B cell (primary cell): ENCODE measurements at regions not wholly inside any gene's neighbourhood (a gene's known extent, or its start where the extent isn't known, plus 50 kb on each side); places are given as distances from the start of the nearest gene placed in this dataset.

ENCODE experiments used
- EZH2 ChIP-seq: IDR thresholded peaks from 2 replicates; pipeline ENCODE4 v1.6.1; 2012; ENCODE audit warnings: borderline replicate concordance, low read depth, mild to moderate bottlenecking, moderate library complexity, low read length; ENCODE audit not compliant: insufficient read depth, poor library complexity, severe bottlenecking
- TF ChIP-seq, protein P1 (sequence below): fragments of 200-600 bp; IDR thresholded peaks from one replicate; pipeline ENCODE4 v1.8.0; 2022; ENCODE audit warnings: antibody characterized with exemption, mild to moderate bottlenecking

- TF ChIP-seq, protein P1, sequence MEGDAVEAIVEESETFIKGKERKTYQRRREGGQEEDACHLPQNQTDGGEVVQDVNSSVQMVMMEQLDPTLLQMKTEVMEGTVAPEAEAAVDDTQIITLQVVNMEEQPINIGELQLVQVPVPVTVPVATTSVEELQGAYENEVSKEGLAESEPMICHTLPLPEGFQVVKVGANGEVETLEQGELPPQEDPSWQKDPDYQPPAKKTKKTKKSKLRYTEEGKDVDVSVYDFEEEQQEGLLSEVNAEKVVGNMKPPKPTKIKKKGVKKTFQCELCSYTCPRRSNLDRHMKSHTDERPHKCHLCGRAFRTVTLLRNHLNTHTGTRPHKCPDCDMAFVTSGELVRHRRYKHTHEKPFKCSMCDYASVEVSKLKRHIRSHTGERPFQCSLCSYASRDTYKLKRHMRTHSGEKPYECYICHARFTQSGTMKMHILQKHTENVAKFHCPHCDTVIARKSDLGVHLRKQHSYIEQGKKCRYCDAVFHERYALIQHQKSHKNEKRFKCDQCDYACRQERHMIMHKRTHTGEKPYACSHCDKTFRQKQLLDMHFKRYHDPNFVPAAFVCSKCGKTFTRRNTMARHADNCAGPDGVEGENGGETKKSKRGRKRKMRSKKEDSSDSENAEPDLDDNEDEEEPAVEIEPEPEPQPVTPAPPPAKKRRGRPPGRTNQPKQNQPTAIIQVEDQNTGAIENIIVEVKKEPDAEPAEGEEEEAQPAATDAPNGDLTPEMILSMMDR: no peak
- TF ChIP-seq EZH2: no peak
Observed at GRCh38 chr13:105170438-105170837, 1365.0 kb downstream of the EFNB2 start.
